ENCODE measurements at regions not wholly inside any gene's neighbourhood (a gene's known extent, or its start where the extent isn't known, plus 50 kb on each side); places are given as distances from the start of the nearest gene placed in this dataset.

DNA sequence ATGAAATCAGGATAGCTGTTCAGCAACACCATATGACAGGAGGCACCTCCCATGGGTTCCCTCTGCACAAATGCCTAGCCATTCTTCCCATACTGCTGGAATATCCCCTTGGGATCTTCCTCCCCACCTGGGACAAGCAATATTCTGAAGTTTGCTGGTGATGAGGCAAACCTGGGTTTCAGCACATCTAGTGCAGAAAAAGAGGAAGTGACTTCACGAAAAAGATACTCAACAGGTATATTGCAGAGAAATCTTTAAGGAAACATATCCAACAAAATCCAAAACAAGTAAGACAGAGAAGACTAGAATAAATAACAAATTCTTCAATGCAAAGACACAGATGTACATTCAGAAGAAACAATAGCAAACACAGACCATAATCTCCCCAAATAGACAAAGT, 1497.0 kb downstream of the PCDH9 start:
- TF ChIP-seq CTCF (IDR thresholded peaks at IDR 0.05) (no peak), ZFX (IDR thresholded peaks at IDR 0.05; ENCODE audit: borderline replicate concordance) (no peak)

DNA sequence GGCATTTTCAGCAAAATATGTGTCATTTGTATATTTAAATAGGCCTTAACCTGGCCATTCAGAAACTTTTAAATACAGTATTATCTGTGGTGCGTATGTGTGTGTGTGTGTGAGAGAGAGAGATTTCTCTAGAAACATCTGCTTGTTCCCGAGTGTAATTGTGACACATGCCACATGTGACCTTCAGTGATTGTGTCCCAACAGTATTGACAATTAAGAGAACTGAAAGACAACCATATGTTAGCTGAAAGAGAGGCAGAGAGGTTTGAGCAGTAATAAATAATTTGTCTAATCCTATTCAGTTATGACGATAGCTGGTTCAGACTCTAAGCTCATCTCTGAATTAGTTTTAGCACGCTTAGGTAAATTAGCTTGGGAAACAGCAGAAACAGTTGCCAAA, 1503.1 kb downstream of the PCDH9 start:
- TF ChIP-seq CTCF (IDR thresholded peaks at IDR 0.05) (no peak), ZFX (IDR thresholded peaks at IDR 0.05; ENCODE audit: borderline replicate concordance) (no peak)
- H3K27ac ChIP-seq: no peak overlapping the region

More for the DNA sequence above, 1497.0 kb downstream of the PCDH9 start:
- H3K27ac ChIP-seq: no peak overlapping the region

GRCh38 chr13:65725006-65725405, 1505.1 kb downstream of the PCDH9 start:
- no peak for TF ChIP-seq CTCF (IDR thresholded peaks at IDR 0.05)
- TF ChIP-seq ZFX (IDR thresholded peaks at IDR 0.05; ENCODE audit: borderline replicate concordance): no peak
- H3K27ac ChIP-seq: no peak overlapping the region

DNA sequence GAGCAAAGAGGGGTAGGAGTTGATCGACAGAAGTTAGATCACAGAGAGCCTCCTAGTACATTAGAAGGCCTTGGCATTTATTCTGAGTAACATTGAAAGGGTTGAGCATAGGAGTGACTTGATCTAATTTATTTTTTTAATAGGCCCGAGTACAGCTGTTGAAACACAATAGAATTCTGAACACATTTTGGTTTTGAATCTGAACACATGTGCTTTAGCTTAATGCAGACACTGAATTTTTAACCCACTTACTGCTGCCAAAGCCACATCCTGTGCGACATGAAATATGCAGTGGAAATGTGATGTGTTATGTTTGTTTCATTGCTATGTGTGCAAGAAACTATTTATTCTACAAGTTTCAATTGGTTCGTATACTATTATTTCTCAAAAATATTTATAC, 1505.9 kb downstream of the PCDH9 start:
- TF ChIP-seq ZFX (IDR thresholded peaks at IDR 0.05; ENCODE audit: borderline replicate concordance): no peak
- no peak for TF ChIP-seq CTCF (IDR thresholded peaks at IDR 0.05)
- no peak overlapping the region for H3K27ac ChIP-seq

- no peak for TF ChIP-seq CTCF (IDR thresholded peaks at IDR 0.05)
- no peak for TF ChIP-seq ZFX (IDR thresholded peaks at IDR 0.05; ENCODE audit: borderline replicate concordance)
- no peak overlapping the region for H3K27ac ChIP-seq
Observed at GRCh38 chr13:65722506-65722905, 1507.6 kb downstream of the PCDH9 start.

DNA sequence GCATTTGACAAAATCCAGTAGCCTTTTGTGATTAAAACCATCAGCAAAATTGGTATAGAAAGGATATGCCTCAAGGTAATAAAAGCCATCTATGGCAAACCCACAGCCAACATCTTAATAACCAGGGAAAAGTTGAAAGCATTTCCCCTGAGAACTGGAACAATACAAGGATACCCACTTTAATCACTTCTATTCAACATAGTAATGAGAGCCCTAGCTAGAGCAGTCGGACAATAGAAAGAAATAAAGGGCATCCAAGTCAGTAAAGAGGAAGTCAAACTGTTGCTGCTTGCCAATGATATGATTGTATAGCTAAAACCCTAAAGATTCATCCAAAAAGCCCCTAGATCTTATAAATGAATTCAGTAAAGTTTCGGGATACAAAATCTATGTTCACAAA, 1510.3 kb downstream of the PCDH9 start:
- no peak overlapping the region for H3K27ac ChIP-seq
- no peak for TF ChIP-seq CTCF (IDR thresholded peaks at IDR 0.05)
- no peak for TF ChIP-seq ZFX (IDR thresholded peaks at IDR 0.05; ENCODE audit: borderline replicate concordance)

GRCh38 chr13:65710514-65710913, 1519.6 kb downstream of the PCDH9 start:
- TF ChIP-seq ZFX (IDR thresholded peaks at IDR 0.05; ENCODE audit: borderline replicate concordance) (no peak), CTCF (IDR thresholded peaks at IDR 0.05) (no peak)
- H3K27ac ChIP-seq: no peak overlapping the region

All from 22Rv1 (cell line).